Stimulated activated effector memory CD8-positive, alpha-beta T cell treated with anti-CD3 and anti-CD28 coated beads, Interleukin-12 subunit alpha, Interleukin-12 subunit beta, amount 100 ng/mL, for 72 hours (primary cell): ENCODE measurements at regions not wholly inside any gene's neighbourhood (a gene's known extent, or its start where the extent isn't known, plus 50 kb on each side); places are given as distances from the start of the nearest gene placed in this dataset.
"Not testable (repeated sequence)": the region's sequence is repeated elsewhere in the genome, so short reads cannot be mapped to it uniquely, and the experiment has no call there.

ENCODE experiments used
- ATAC-seq: fragments of 150-1000 bp; cut with Tn5 transposase; 2 replicates; pipeline ENCODE4 v1.10.0; 2021
- DNase-seq, 2 donors: peaks; one replicate each; pipeline ENCODE4 v3.0.0; 2021 to 2022; ENCODE audit warnings: low spot score in 2 of 2
- H3K27ac Mint-ChIP-seq: one replicate; pipeline ENCODE4 v1.8.0; 2022; ENCODE audit warnings: mild to moderate bottlenecking, mixed read lengths
- H3K36me3 Mint-ChIP-seq: one replicate; pipeline ENCODE4 v1.8.0; 2022; ENCODE audit warnings: mild to moderate bottlenecking, mixed read lengths
- H3K4me1 Mint-ChIP-seq: one replicate; pipeline ENCODE4 v1.8.0; 2022; ENCODE audit warnings: mixed read lengths
- H3K4me3 Mint-ChIP-seq: one replicate; pipeline ENCODE4 v1.8.0; 2022; ENCODE audit warnings: mild to moderate bottlenecking, mixed read lengths
- H3K9me3 Mint-ChIP-seq: one replicate; pipeline ENCODE4 v1.8.0; 2022; ENCODE audit warnings: mixed read lengths

- H3K36me3 Mint-ChIP-seq, H3K4me1 Mint-ChIP-seq, H3K9me3 Mint-ChIP-seq, ATAC-seq, H3K4me3 Mint-ChIP-seq, H3K27ac Mint-ChIP-seq, DNase-seq: not testable (repeated sequence)
Measured at GRCh38 chr9:40221596-40222233, 866.2 kb downstream of the SPATA31A1 start.

- not testable (repeated sequence) for H3K9me3 Mint-ChIP-seq, H3K27ac Mint-ChIP-seq, DNase-seq, H3K36me3 Mint-ChIP-seq, ATAC-seq, H3K4me3 Mint-ChIP-seq, H3K4me1 Mint-ChIP-seq
Measured at GRCh38 chr9:40222617-40223200, 867.2 kb downstream of the SPATA31A1 start.

- not testable (repeated sequence) for H3K4me3 Mint-ChIP-seq, H3K36me3 Mint-ChIP-seq, H3K4me1 Mint-ChIP-seq, H3K27ac Mint-ChIP-seq, ATAC-seq, H3K9me3 Mint-ChIP-seq
- DNase-seq, result peak in 1 of 2 donors; percentile 47
Measured at GRCh38 chr9:40223353-40223752, 867.9 kb downstream of the SPATA31A1 start.
